PC-3 (cell line): ENCODE measurements at regions not wholly inside any gene's neighbourhood (a gene's known extent, or its start where the extent isn't known, plus 50 kb on each side); places are given as distances from the start of the nearest gene placed in this dataset.
"Not testable (repeated sequence)": the region's sequence is repeated elsewhere in the genome, so short reads cannot be mapped to it uniquely, and the experiment has no call there.

Experiments used
- ATAC-seq: fragments of 200-7000 bp; cut with Tn5 transposase; 2 replicates; pipeline ENCODE4 v1.9.1; 2020; ENCODE audit warnings: mild to moderate bottlenecking, moderate library complexity
- BruUV-seq: library from RNA; stranded (reverse); fragments of 400-500 nt; replicated peaks from 2 replicates; lab custom pipeline; 2021; lab: Mats Ljungman, UMichigan
- CTCF ChIA-PET: fragments of 300-600 bp; sonication (Branson Sonifier 250); formaldehyde crosslinking; loops from one replicate; lab custom pipeline; 2022; ENCODE audit warnings: antibody characterized with exemption; lab: Charles Lee
- POLR2A ChIA-PET: fragments of 300-600 bp; sonication (Branson Sonifier 250); formaldehyde crosslinking; loops from one replicate; lab custom pipeline; 2022; ENCODE audit warnings: antibody characterized with exemption; ENCODE audit not compliant: unreplicated experiment; lab: Charles Lee
- DNase-seq: peaks from one replicate; pipeline ENCODE4 v3.0.0-alpha.2; 2015
- H2AFZ ChIP-seq: fragments of 300-600 bp; sonication (generic); 2 replicates; pipeline ENCODE4 v1.6.0; 2016; ENCODE audit warnings: antibody characterized with exemption, low read length
- H3F3A ChIP-seq: fragments of 300-600 bp; sonication (generic); one replicate; pipeline ENCODE4 v1.6.0; 2017; ENCODE audit warnings: antibody characterized with exemption, low read length, control low read depth, mild to moderate bottlenecking; ENCODE audit not compliant: unreplicated experiment
- H3K27ac ChIP-seq: fragments of 300-600 bp; sonication (generic); 2 replicates; pipeline ENCODE4 v1.5.1; 2016; ENCODE audit warnings: mild to moderate bottlenecking, low read length
- H3K27me3 ChIP-seq: fragments of 300-600 bp; sonication (generic); 2 replicates; pipeline ENCODE4 v1.6.1; 2016; ENCODE audit warnings: low read length, mixed read lengths
- H3K36me3 ChIP-seq: fragments of 300-600 bp; sonication (generic); 2 replicates; pipeline ENCODE4 v1.6.1; 2016; ENCODE audit warnings: low read depth, mixed run types, low read length, mixed read lengths
- H3K4me1 ChIP-seq: fragments of 300-600 bp; sonication (generic); 2 replicates; pipeline ENCODE4 v1.5.1; 2016; ENCODE audit warnings: low read length; ENCODE audit not compliant: insufficient read depth
- H3K4me2 ChIP-seq: fragments of 300-600 bp; sonication (generic); 2 replicates; pipeline ENCODE4 v1.6.0; 2016; ENCODE audit warnings: low read length
- H3K4me3 ChIP-seq: fragments of 300-600 bp; sonication (generic); 2 replicates; pipeline ENCODE4 v1.5.1; 2016; ENCODE audit warnings: mild to moderate bottlenecking, low read length, mixed read lengths
- H3K79me2 ChIP-seq: fragments of 300-600 bp; sonication (generic); 2 replicates; pipeline ENCODE4 v1.6.1; 2017; ENCODE audit warnings: low read length, mixed read lengths
- H3K9ac ChIP-seq: fragments of 300-600 bp; sonication (generic); 2 replicates; pipeline ENCODE4 v1.6.0; 2016; ENCODE audit warnings: mild to moderate bottlenecking, low read length
- H3K9me2 ChIP-seq: fragments of 300-600 bp; sonication (generic); replicated peaks from 2 replicates; pipeline ENCODE4 v1.6.1; 2016; ENCODE audit warnings: mixed run types, low read length, mixed read lengths
- H3K9me3 ChIP-seq: fragments of 300-600 bp; sonication (generic); 2 replicates; pipeline ENCODE4 v1.6.1; 2016; ENCODE audit warnings: low read length, mixed read lengths
- H4K20me1 ChIP-seq: fragments of 300-600 bp; sonication (generic); 2 replicates; pipeline ENCODE4 v1.6.1; 2016; ENCODE audit warnings: low read length, mixed read lengths
- CTCF ChIP-seq: fragments of 300-600 bp; sonication (generic); conservative IDR thresholded peaks from 2 replicates; pipeline ENCODE4 v1.5.1; 2017; ENCODE audit warnings: antibody characterized with exemption, low read depth, mild to moderate bottlenecking, low read length
- EZH2 ChIP-seq: fragments of 300-600 bp; sonication (generic); IDR thresholded peaks from one replicate; pipeline ENCODE4 v1.6.1; 2017; ENCODE audit warnings: antibody characterized with exemption, mild to moderate bottlenecking, low read length; ENCODE audit not compliant: unreplicated experiment
- EZH2phosphoT487 ChIP-seq: fragments of 300-600 bp; sonication (generic); IDR thresholded peaks from 2 replicates; pipeline ENCODE4 v1.6.1; 2018; ENCODE audit warnings: mild to moderate bottlenecking, antibody characterized with exemption, low read length, borderline replicate concordance
- intact Hi-C: fragments of 100-400 bp; cut with micrococcal nuclease; formaldehyde crosslinking; loops from 2 replicates; pipeline ENCODE4 v1.9.0; 2023

GRCh38 chr14:80037349-80037748, 174.0 kb downstream of the DIO2 start:
- peak; percentile 36 for DNase-seq
- H3K79me2 ChIP-seq, result no peaks in the 10 kb centered on the region
- no peaks in the 10 kb centered on the region for H3F3A ChIP-seq
- intact Hi-C loops, result loop anchor here (1.0 kb wide), 1 partner anchor 227 kb away; no protein-coding TSS in a partner anchor
- no peak overlapping the region for H3K4me3 ChIP-seq
- POLR2A ChIA-PET, result no interaction called here
- no peaks in the 10 kb centered on the region for H3K9me3 ChIP-seq
- no TSS peak for BruUV-seq
- no peaks in the 10 kb centered on the region for H3K27me3 ChIP-seq
- no peak overlapping the region for H3K4me2 ChIP-seq
- H3K36me3 ChIP-seq, result no peaks in the 10 kb centered on the region
- H4K20me1 ChIP-seq, result no peaks in the 10 kb centered on the region
- no peak overlapping the region for H3K9ac ChIP-seq
- no peaks in the 10 kb centered on the region for H3K4me1 ChIP-seq
- TF ChIP-seq EZH2phosphoT487 (no peak), CTCF (0 out of 2 replicates have a peak, but pooled peaks have one; percentile 27)
- H3K9me2 ChIP-seq, result no peaks in the 10 kb centered on the region
- ATAC-seq, result peak; percentile 74
- H3K27ac ChIP-seq, result no peak overlapping the region
- no peak overlapping the region for H2AFZ ChIP-seq
- CTCF ChIA-PET, result no interaction called here

GRCh38 chr14:80024417-80024816, 186.9 kb downstream of the DIO2 start:
- no peak overlapping the region for H3K27ac ChIP-seq
- H3K4me1 ChIP-seq, result no peaks in the 10 kb centered on the region
- H3K4me2 ChIP-seq, result no peak overlapping the region
- no peaks in the 10 kb centered on the region for H3K27me3 ChIP-seq
- TF ChIP-seq EZH2phosphoT487 (no peak), EZH2 (no peak), CTCF (no peak)
- no peaks in the 10 kb centered on the region for H3K9me3 ChIP-seq
- no peaks in the 10 kb centered on the region for H3K79me2 ChIP-seq
- H3K9ac ChIP-seq, result no peak overlapping the region
- no peak for ATAC-seq
- ChIA-PET POLR2A (no interaction called here), CTCF (interaction anchor here (0.5 kb wide), 1 partner anchor 640 kb away, joined by 5 read pairs; no protein-coding TSS in a partner anchor)
- intact Hi-C loops, result no loop called here
- H2AFZ ChIP-seq, result no peak overlapping the region
- BruUV-seq, result no TSS peak
- H3K4me3 ChIP-seq, result no peak overlapping the region
- H3F3A ChIP-seq, result no peaks in the 10 kb centered on the region
- DNase-seq, result no peak
- H3K36me3 ChIP-seq, result no peaks in the 10 kb centered on the region
- no peaks in the 10 kb centered on the region for H4K20me1 ChIP-seq
- H3K9me2 ChIP-seq, result no peaks in the 10 kb centered on the region

GRCh38 chr14:80018476-80018875, 192.8 kb downstream of the DIO2 start:
- H3K36me3 ChIP-seq, H3K9me2 ChIP-seq, H3K27ac ChIP-seq, BruUV-seq, ATAC-seq, POLR2A ChIA-PET, CTCF ChIA-PET, DNase-seq, H3K27me3 ChIP-seq, H3K79me2 ChIP-seq, H3K4me3 ChIP-seq, H3K4me2 ChIP-seq, intact Hi-C loops, H3K4me1 ChIP-seq, H4K20me1 ChIP-seq, H3K9ac ChIP-seq, H3K9me3 ChIP-seq, H3F3A ChIP-seq, H2AFZ ChIP-seq: not testable (repeated sequence)
